ENCODE measurements at regions not wholly inside any gene's neighbourhood (a gene's known extent, or its start where the extent isn't known, plus 50 kb on each side); places are given as distances from the start of the nearest gene placed in this dataset.

DNA sequence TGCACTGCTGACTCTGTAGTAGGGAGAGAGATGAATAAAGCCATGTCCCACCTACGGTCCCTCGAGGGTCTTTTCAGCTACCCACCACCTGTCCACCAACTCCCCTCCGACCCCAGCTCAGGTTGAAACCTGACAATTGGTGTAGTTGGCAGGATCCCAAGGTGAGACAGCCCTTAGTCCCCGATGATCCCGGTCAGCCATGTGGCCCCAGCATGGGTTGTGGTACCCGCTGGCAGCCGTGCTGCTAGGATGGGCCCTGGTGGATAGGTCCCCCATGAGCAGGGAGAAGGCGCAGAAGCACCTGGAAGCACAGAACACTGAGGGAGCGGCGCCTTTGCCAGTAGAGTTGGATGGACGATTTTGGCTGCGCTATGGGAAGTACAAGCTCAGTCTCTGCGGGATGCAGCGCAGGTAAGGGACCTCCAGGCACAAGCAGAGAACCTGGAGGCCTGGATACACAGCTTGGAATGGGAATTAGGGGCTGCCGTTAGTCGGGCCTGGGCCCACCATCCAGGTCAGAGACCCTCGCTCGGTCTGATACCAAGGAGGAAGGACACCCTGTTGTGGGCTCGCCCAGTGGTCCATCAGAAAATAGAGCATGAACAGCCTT, 694.6 kb upstream of the AGA start:
- TF ChIP-seq, protein P1, sequence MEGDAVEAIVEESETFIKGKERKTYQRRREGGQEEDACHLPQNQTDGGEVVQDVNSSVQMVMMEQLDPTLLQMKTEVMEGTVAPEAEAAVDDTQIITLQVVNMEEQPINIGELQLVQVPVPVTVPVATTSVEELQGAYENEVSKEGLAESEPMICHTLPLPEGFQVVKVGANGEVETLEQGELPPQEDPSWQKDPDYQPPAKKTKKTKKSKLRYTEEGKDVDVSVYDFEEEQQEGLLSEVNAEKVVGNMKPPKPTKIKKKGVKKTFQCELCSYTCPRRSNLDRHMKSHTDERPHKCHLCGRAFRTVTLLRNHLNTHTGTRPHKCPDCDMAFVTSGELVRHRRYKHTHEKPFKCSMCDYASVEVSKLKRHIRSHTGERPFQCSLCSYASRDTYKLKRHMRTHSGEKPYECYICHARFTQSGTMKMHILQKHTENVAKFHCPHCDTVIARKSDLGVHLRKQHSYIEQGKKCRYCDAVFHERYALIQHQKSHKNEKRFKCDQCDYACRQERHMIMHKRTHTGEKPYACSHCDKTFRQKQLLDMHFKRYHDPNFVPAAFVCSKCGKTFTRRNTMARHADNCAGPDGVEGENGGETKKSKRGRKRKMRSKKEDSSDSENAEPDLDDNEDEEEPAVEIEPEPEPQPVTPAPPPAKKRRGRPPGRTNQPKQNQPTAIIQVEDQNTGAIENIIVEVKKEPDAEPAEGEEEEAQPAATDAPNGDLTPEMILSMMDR (IDR thresholded peaks at IDR 0.05) = no peak
- TF ChIP-seq POLR2A (IDR thresholded peaks at IDR 0.05) = no peak
